Liver (tissue), 8 donors: ENCODE measurements at regions not wholly inside any gene's neighbourhood (a gene's known extent, or its start where the extent isn't known, plus 50 kb on each side); places are given as distances from the start of the nearest gene placed in this dataset.

ENCODE experiments used
- DNase-seq: peaks from one replicate; pipeline ENCODE4 v3.0.0-alpha.2; 2017; ENCODE audit warnings: low spot score
- H3K27ac ChIP-seq, 2 donors: one replicate each; pipeline ENCODE4 v1.7.0; 2013; ENCODE audit warnings: inconsistent platforms in 2 of 2, low read length in 2 of 2, control low read depth in 1 of 2, low read depth in 1 of 2, mild to moderate bottlenecking in 1 of 2
- H3K27me3 ChIP-seq, 4 donors: one replicate each; pipeline versions ENCODE4 v1.6.1 to v1.7.0; 2013; ENCODE audit warnings: low read length in 3 of 4, inconsistent platforms in 1 of 4, mild to moderate bottlenecking in 1 of 4, moderate library complexity in 1 of 4; ENCODE audit not compliant: control insufficient read depth in 4 of 4, insufficient read depth in 4 of 4
- H3K36me3 ChIP-seq, 4 donors: one replicate each; pipeline versions ENCODE4 v1.6.1 to v1.7.0; 2013; ENCODE audit warnings: low read length in 3 of 4, mild to moderate bottlenecking in 3 of 4, low read depth in 1 of 4, moderate library complexity in 1 of 4; ENCODE audit not compliant: control insufficient read depth in 4 of 4, insufficient read depth in 3 of 4
- H3K4me1 ChIP-seq, 4 donors: one replicate each; pipeline versions ENCODE4 v1.6.1 to v1.7.0; 2013; ENCODE audit warnings: low read length in 3 of 4, mild to moderate bottlenecking in 3 of 4, moderate library complexity in 1 of 4; ENCODE audit not compliant: control insufficient read depth in 4 of 4, insufficient read depth in 4 of 4
- H3K4me3 ChIP-seq, 3 donors: one replicate each; pipeline versions ENCODE4 v1.6.1 to v1.7.0; 2013; ENCODE audit warnings: low read length in 3 of 3, control low read depth in 1 of 3, low read depth in 1 of 3, mild to moderate bottlenecking in 1 of 3
- H3K9ac ChIP-seq, 2 donors: one replicate each; pipeline ENCODE4 v1.7.0; 2013; ENCODE audit warnings: low read length in 2 of 2, mild to moderate bottlenecking in 2 of 2, moderate library complexity in 2 of 2, control low read depth in 1 of 2, low read depth in 1 of 2
- H3K9me3 ChIP-seq, 4 donors: one replicate each; pipeline versions ENCODE4 v1.6.1 to v1.7.0; 2013; ENCODE audit warnings: low read length in 3 of 4; ENCODE audit not compliant: control insufficient read depth in 4 of 4
- CTCF ChIP-seq: fragments of 150-350 bp; IDR thresholded peaks from 2 replicates; pipeline ENCODE4 v1.5.1; 2017; ENCODE audit warnings: improper control_type of control experiment, low read depth, low read length; ENCODE audit not compliant: missing input control
- EGR1 ChIP-seq, 2 donors: IDR thresholded peaks; 2 replicates each; pipeline ENCODE4 v1.6.1; 2016 to 2018; ENCODE audit warnings: antibody characterized with exemption in 2 of 2, low read depth in 2 of 2
- FOXA1 ChIP-seq: IDR thresholded peaks from 2 replicates; pipeline ENCODE4 v1.6.1; 2016; ENCODE audit warnings: antibody characterized with exemption
- FOXA2 ChIP-seq: IDR thresholded peaks from 2 replicates; pipeline ENCODE4 v1.6.1; 2016; ENCODE audit warnings: antibody characterized with exemption
- GABPA ChIP-seq, 2 donors: IDR thresholded peaks in 1 of 2; conservative IDR thresholded peaks in 1 of 2; 2 replicates each; pipeline ENCODE4 v1.6.1; 2016; ENCODE audit warnings: antibody characterized with exemption in 2 of 2, mild to moderate bottlenecking in 1 of 2, moderate library complexity in 1 of 2
- HNF4A ChIP-seq, 2 donors: conservative IDR thresholded peaks; 2 replicates each; pipeline ENCODE4 v1.6.1; 2016; ENCODE audit warnings: antibody characterized with exemption in 2 of 2, mild to moderate bottlenecking in 2 of 2
- HNF4G ChIP-seq: IDR thresholded peaks from 2 replicates; pipeline ENCODE4 v1.6.1; 2016; ENCODE audit warnings: antibody characterized with exemption
- JUND ChIP-seq, 2 donors: IDR thresholded peaks; 2 replicates each; pipeline ENCODE4 v1.6.1; 2016; ENCODE audit warnings: antibody characterized with exemption in 2 of 2
- MAX ChIP-seq: IDR thresholded peaks from 2 replicates; pipeline ENCODE4 v1.6.1; 2016; ENCODE audit warnings: antibody characterized with exemption
- NR2F2 ChIP-seq: IDR thresholded peaks from 2 replicates; pipeline ENCODE4 v1.6.1; 2016; ENCODE audit warnings: antibody characterized with exemption
- RAD21 ChIP-seq, 2 donors: IDR thresholded peaks; 2 replicates each; pipeline ENCODE4 v1.6.1; 2016; ENCODE audit warnings: antibody characterized with exemption in 2 of 2, mild to moderate bottlenecking in 2 of 2
- REST ChIP-seq: IDR thresholded peaks from 2 replicates; pipeline ENCODE4 v1.6.1; 2016; ENCODE audit warnings: antibody characterized with exemption, mild to moderate bottlenecking
- RXRA ChIP-seq, 2 donors: IDR thresholded peaks; 2 replicates each; pipeline ENCODE4 v1.6.1; 2017 to 2018; ENCODE audit warnings: antibody characterized with exemption in 2 of 2, mild to moderate bottlenecking in 1 of 2
- SP1 ChIP-seq: IDR thresholded peaks from 2 replicates; pipeline ENCODE4 v1.6.1; 2018; ENCODE audit warnings: antibody characterized with exemption, mild to moderate bottlenecking
- TAF1 ChIP-seq: conservative IDR thresholded peaks from 2 replicates; pipeline ENCODE4 v1.6.1; 2016; ENCODE audit warnings: antibody characterized with exemption, mild to moderate bottlenecking
- YY1 ChIP-seq: IDR thresholded peaks from 2 replicates; pipeline ENCODE4 v1.6.1; 2016; ENCODE audit warnings: antibody characterized with exemption, mild to moderate bottlenecking
- ZBTB33 ChIP-seq: IDR thresholded peaks from 2 replicates; pipeline ENCODE4 v1.6.1; 2016; ENCODE audit warnings: antibody characterized with exemption
- WGBS: extraction: QIAGEN DNeasy Blood & Tissue Kit; methylation state at CpG from one replicate; pipeline ENCODE4 v1.1.7; 2013; 5-methylcytosine and 5-hydroxymethylcytosine counted together
- donor health status: healthy.
- donor health status: healthy.
- donor health status: healthy.
- donor health status: healthy.
- donor health status: healthy.

- H3K36me3 ChIP-seq: no peaks in the 10 kb centered on the region
- H3K4me3 ChIP-seq: no peak overlapping the region
- no peaks in the 10 kb centered on the region for H3K9me3 ChIP-seq
- no peaks in the 10 kb centered on the region for H3K4me1 ChIP-seq
- TF ChIP-seq TAF1 (no peak), CTCF (no peak), EGR1 (IDR thresholded peaks at IDR 0.05; ENCODE audit: low read depth in 2 of 2) (no peak), RAD21 (IDR thresholded peaks at IDR 0.05) (no peak), YY1 (no peak), ZBTB33 (no peak), GABPA (IDR thresholded peaks at IDR 0.05 in 1 of 2, conservative IDR thresholded peaks at IDR 0.05 in 1 of 2) (no peak), SP1 (no peak), FOXA1 (no peak), MAX (no peak), JUND (IDR thresholded peaks at IDR 0.05) (no peak), HNF4A (conservative IDR thresholded peaks at IDR 0.05) (no peak), NR2F2 (no peak), REST (no peak)
- no peak for DNase-seq
- no peak overlapping the region for H3K9ac ChIP-seq
- no peaks in the 10 kb centered on the region for H3K27me3 ChIP-seq
- H3K27ac ChIP-seq: no peak overlapping the region
- WGBS: 90% methylated on average over 2 of the region's 2 CpGs
Measured at GRCh38 chr6:4302524-4302923, 167.1 kb upstream of the ECI2 start.

- H3K27ac ChIP-seq: no peak overlapping the region
- no peaks in the 10 kb centered on the region for H3K36me3 ChIP-seq
- H3K9ac ChIP-seq: no peak overlapping the region
- H3K4me1 ChIP-seq: no peaks in the 10 kb centered on the region
- H3K4me3 ChIP-seq: no peak overlapping the region
- H3K9me3 ChIP-seq: no peaks in the 10 kb centered on the region
- no peak for DNase-seq
- H3K27me3 ChIP-seq: no peaks in the 10 kb centered on the region
- WGBS: 52% methylated on average over 2 of the region's 2 CpGs
- TF ChIP-seq REST (no peak), RXRA (IDR thresholded peaks at IDR 0.05) (no peak), YY1 (no peak), TAF1 (no peak), FOXA1 (no peak), SP1 (no peak), FOXA2 (no peak), HNF4G (no peak), MAX (no peak), ZBTB33 (no peak)
Measured at GRCh38 chr6:4301871-4302270, 166.5 kb upstream of the ECI2 start.
